Chondrocyte (in vitro differentiated cells): ENCODE measurements at regions not wholly inside any gene's neighbourhood (a gene's known extent, or its start where the extent isn't known, plus 50 kb on each side); places are given as distances from the start of the nearest gene placed in this dataset.

Experiments
- DNase-seq: peaks from one replicate; pipeline ENCODE4 v3.0.0; 2021; ENCODE audit warnings: mixed read lengths, low spot score
- H3K27ac Mint-ChIP-seq: one replicate; pipeline ENCODE4 v1.8.0; 2021; ENCODE audit warnings: mild to moderate bottlenecking, moderate library complexity, mixed read lengths; ENCODE audit not compliant: unreplicated experiment
- H3K27me3 Mint-ChIP-seq: 2 replicates; pipeline ENCODE4 v1.8.0; 2021; ENCODE audit warnings: low read depth, mixed read lengths
- H3K36me3 Mint-ChIP-seq: 2 replicates; pipeline ENCODE4 v1.8.0; 2021; ENCODE audit warnings: low read depth, mixed read lengths
- H3K4me1 Mint-ChIP-seq: 2 replicates; pipeline ENCODE4 v1.8.0; 2021; ENCODE audit warnings: low read depth, mild to moderate bottlenecking, mixed read lengths
- H3K4me3 Mint-ChIP-seq: one replicate; pipeline ENCODE4 v1.8.0; 2021; ENCODE audit warnings: mild to moderate bottlenecking, moderate library complexity, mixed read lengths; ENCODE audit not compliant: unreplicated experiment
- H3K9me3 Mint-ChIP-seq: 2 replicates; pipeline ENCODE4 v1.8.0; 2021; ENCODE audit warnings: low read depth, mixed read lengths
- TF ChIP-seq, protein P1 (sequence below): fragments of 200-600 bp; sonication (generic); IDR thresholded peaks from 2 replicates; pipeline ENCODE4 v1.5.0; 2021; ENCODE audit warnings: antibody characterized with exemption, mild to moderate bottlenecking, moderate library complexity

DNA sequence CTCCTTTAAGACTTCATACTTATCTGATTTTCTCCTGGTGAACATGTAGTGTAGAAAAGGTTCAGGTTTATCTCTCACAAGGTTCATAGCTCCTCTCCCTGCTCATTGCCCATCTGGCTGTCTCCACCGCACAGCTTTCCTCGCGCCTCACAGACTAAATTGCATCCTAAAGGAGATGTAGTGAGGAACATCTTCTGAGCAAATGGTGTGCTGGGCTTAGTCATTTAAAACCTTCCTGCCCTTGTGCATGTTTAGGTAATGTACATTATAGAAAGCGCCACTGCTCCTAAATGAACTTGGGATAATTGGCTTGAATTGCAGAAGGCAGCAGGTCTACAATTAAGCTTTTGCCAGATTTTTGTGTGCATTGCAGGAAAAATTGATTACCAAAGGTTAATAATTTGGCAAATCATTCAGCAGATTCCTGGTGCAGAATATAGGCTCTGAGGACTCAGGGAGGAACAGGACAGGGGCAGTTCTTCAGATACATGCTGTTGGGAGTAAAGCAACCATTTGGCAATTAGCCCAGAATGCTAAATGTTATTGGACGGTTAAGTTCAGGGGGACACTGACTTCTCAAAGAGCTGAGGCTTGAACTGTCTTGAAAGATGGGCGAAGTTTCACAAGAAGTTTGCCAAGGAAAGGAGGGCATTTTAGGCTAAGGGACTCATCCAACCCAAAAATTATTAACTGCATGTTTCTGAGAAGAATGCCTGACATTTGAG is 108.4 kb upstream of the CLDN10 start:
- Mint-ChIP-seq H3K27ac (no peak overlapping the region), H3K4me3 (no peak overlapping the region), H3K9me3 (no peaks in the 10 kb centered on the region), H3K4me1 (no peaks in the 10 kb centered on the region), H3K27me3 (peaks cover 25% of the 10 kb centered on the region), H3K36me3 (no peaks in the 10 kb centered on the region)
- TF ChIP-seq, protein P1, sequence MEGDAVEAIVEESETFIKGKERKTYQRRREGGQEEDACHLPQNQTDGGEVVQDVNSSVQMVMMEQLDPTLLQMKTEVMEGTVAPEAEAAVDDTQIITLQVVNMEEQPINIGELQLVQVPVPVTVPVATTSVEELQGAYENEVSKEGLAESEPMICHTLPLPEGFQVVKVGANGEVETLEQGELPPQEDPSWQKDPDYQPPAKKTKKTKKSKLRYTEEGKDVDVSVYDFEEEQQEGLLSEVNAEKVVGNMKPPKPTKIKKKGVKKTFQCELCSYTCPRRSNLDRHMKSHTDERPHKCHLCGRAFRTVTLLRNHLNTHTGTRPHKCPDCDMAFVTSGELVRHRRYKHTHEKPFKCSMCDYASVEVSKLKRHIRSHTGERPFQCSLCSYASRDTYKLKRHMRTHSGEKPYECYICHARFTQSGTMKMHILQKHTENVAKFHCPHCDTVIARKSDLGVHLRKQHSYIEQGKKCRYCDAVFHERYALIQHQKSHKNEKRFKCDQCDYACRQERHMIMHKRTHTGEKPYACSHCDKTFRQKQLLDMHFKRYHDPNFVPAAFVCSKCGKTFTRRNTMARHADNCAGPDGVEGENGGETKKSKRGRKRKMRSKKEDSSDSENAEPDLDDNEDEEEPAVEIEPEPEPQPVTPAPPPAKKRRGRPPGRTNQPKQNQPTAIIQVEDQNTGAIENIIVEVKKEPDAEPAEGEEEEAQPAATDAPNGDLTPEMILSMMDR, result no peak
- DNase-seq, result no peak

DNA sequence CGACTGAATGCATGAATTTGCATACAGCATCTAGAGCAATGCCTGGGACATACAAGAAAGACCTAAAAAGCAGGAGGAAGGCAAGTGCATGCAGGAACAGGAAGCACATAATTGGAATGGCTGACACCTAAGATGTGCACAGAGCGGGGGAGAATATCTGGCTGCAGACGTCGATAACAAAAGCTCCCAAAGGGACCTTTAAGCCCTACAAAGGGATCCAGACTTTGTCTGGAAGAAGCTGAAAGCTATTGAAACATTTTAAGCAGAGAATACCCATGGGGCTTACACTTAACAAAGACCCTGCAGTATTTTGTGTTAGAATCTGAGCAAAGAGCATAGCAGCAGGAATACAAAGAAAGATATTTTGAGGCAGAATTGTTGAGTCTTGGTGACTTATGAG is 107.4 kb upstream of the CLDN10 start:
- no peak overlapping the region for H3K27ac Mint-ChIP-seq
- H3K27me3 Mint-ChIP-seq, result peaks cover 25% of the 10 kb centered on the region
- H3K9me3 Mint-ChIP-seq, result no peaks in the 10 kb centered on the region
- TF ChIP-seq, protein P1, result no peak
- DNase-seq, result no peak
- no peaks in the 10 kb centered on the region for H3K36me3 Mint-ChIP-seq
- H3K4me3 Mint-ChIP-seq, result no peak overlapping the region
- no peaks in the 10 kb centered on the region for H3K4me1 Mint-ChIP-seq

- peaks cover 38% of the 10 kb centered on the region for H3K27me3 Mint-ChIP-seq
- no peaks in the 10 kb centered on the region for H3K4me1 Mint-ChIP-seq
- no peaks in the 10 kb centered on the region for H3K36me3 Mint-ChIP-seq
- no peaks in the 10 kb centered on the region for H3K9me3 Mint-ChIP-seq
- no peak overlapping the region for H3K4me3 Mint-ChIP-seq
- DNase-seq, result no peak
- TF ChIP-seq, protein P1, result no peak
- no peak overlapping the region for H3K27ac Mint-ChIP-seq
These were observed 104.7 kb upstream of the CLDN10 start for GRCh38 chr13:95447814-95448213.

- TF ChIP-seq, protein P1, result no peak
- no peak for DNase-seq
- H3K4me3 Mint-ChIP-seq, result no peak overlapping the region
- H3K27ac Mint-ChIP-seq, result no peak overlapping the region
- no peaks in the 10 kb centered on the region for H3K4me1 Mint-ChIP-seq
- H3K27me3 Mint-ChIP-seq, result peaks cover 45% of the 10 kb centered on the region
- no peaks in the 10 kb centered on the region for H3K9me3 Mint-ChIP-seq
- H3K36me3 Mint-ChIP-seq, result no peaks in the 10 kb centered on the region
These were observed 100.9 kb upstream of the CLDN10 start for GRCh38 chr13:95451656-95452055.

DNA sequence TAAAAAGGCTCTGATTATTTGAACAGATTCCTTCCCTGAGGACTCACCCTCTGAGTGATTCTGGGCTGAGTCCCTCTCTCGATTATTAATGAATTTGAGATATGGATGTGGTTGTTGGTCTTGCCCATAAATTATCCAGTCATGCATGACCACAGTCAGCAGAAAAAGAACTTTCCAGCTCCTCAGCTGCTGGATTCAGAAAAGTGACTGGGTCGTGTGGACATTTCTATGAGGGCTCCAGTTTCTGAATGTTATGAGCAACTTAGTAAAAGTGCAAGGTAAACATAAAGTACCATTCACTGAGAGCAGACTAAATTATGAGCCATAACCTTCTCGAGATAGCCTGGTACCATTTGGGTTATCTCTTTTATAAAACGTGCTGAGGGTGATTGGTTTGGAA is 100.1 kb upstream of the CLDN10 start:
- Mint-ChIP-seq H3K36me3 (no peaks in the 10 kb centered on the region), H3K27ac (no peak overlapping the region), H3K4me3 (no peak overlapping the region), H3K4me1 (no peaks in the 10 kb centered on the region), H3K9me3 (no peaks in the 10 kb centered on the region), H3K27me3 (peaks cover 42% of the 10 kb centered on the region)
- no peak for DNase-seq
- TF ChIP-seq, protein P1, result no peak
